ENCODE measurements at regions not wholly inside any gene's neighbourhood (a gene's known extent, or its start where the extent isn't known, plus 50 kb on each side); places are given as distances from the start of the nearest gene placed in this dataset.

- Histone ChIP-seq H2AFZ (ENCODE audit: low read length) (no peak overlapping the region), H3K4me3 (replicated peaks in 1 of 4; ENCODE audit: control extremely low read depth in 1 of 4, insufficient read depth in 1 of 4, low read depth in 3 of 4, low read length in 4 of 4) (no peak overlapping the region), H3K9ac (ENCODE audit: insufficient read depth, low read length) (no peak overlapping the region), H3K9me3 (ENCODE audit: control insufficient read depth, insufficient read depth, low read depth, low read length) (no peaks in the 10 kb centered on the region), H3K79me2 (ENCODE audit: control insufficient read depth, insufficient read depth, low read length) (no peaks in the 10 kb centered on the region), H3K4me2 (ENCODE audit: extremely low read depth, insufficient read depth, low read length) (no peak overlapping the region), H3K27me3 (ENCODE audit: control insufficient read depth, insufficient read depth, low read length) (no peaks in the 10 kb centered on the region), H3K4me1 (ENCODE audit: control insufficient read depth, extremely low read depth, insufficient read depth, low read length) (no peaks in the 10 kb centered on the region), H4K20me1 (ENCODE audit: control insufficient read depth, extremely low read depth, insufficient read depth, low read length) (no peaks in the 10 kb centered on the region), H3K27ac (ENCODE audit: insufficient read depth, low read length) (no peak overlapping the region), H3K36me3 (ENCODE audit: control insufficient read depth, insufficient read depth, low read length) (no peaks in the 10 kb centered on the region)
- TF ChIP-seq CTCF (conservative IDR thresholded peaks at IDR 0.05 in 1 of 2, IDR thresholded peaks at IDR 0.05 in 1 of 2; ENCODE audit: low read depth in 1 of 2, low read length in 2 of 2) (no peak), EZH2 (IDR thresholded peaks at IDR 0.05; ENCODE audit: low read length, missing control alignments) (no peak)
- no peak for DNase-seq (ENCODE audit: low read depth in 2 of 2)
Measured at GRCh38 chr5:3341446-3342240, 254.0 kb upstream of the IRX1 start.

- H3K4me1 ChIP-seq (ENCODE audit: control insufficient read depth, extremely low read depth, insufficient read depth, low read length): no peaks in the 10 kb centered on the region
- TF ChIP-seq EZH2 (IDR thresholded peaks at IDR 0.05; ENCODE audit: low read length, missing control alignments) (no peak), CTCF (conservative IDR thresholded peaks at IDR 0.05 in 1 of 2, IDR thresholded peaks at IDR 0.05 in 1 of 2; ENCODE audit: low read depth in 1 of 2, low read length in 2 of 2) (no peak)
Measured at GRCh38 chr5:3340471-3340870, 255.2 kb upstream of the IRX1 start.

GRCh38 chr5:3339798-3340115 is 255.9 kb upstream of the IRX1 start:
- no peaks in the 10 kb centered on the region for H4K20me1 ChIP-seq (ENCODE audit: control insufficient read depth, extremely low read depth, insufficient read depth, low read length)
- H3K36me3 ChIP-seq (ENCODE audit: control insufficient read depth, insufficient read depth, low read length): no peaks in the 10 kb centered on the region
- H3K9ac ChIP-seq (ENCODE audit: insufficient read depth, low read length): no peak overlapping the region
- H3K27me3 ChIP-seq (ENCODE audit: control insufficient read depth, insufficient read depth, low read length): no peaks in the 10 kb centered on the region
- H2AFZ ChIP-seq (ENCODE audit: low read length): no peak overlapping the region
- no peak for DNase-seq (ENCODE audit: low read depth in 2 of 2)
- TF ChIP-seq CTCF (conservative IDR thresholded peaks at IDR 0.05 in 1 of 2, IDR thresholded peaks at IDR 0.05 in 1 of 2; ENCODE audit: low read depth in 1 of 2, low read length in 2 of 2) (no peak), EZH2 (IDR thresholded peaks at IDR 0.05; ENCODE audit: low read length, missing control alignments) (no peak)
- no peak overlapping the region for H3K4me2 ChIP-seq (ENCODE audit: extremely low read depth, insufficient read depth, low read length)
- no peak overlapping the region for H3K27ac ChIP-seq (ENCODE audit: insufficient read depth, low read length)
- H3K79me2 ChIP-seq (ENCODE audit: control insufficient read depth, insufficient read depth, low read length): no peaks in the 10 kb centered on the region
- no peaks in the 10 kb centered on the region for H3K4me1 ChIP-seq (ENCODE audit: control insufficient read depth, extremely low read depth, insufficient read depth, low read length)
- no peaks in the 10 kb centered on the region for H3K9me3 ChIP-seq (ENCODE audit: control insufficient read depth, insufficient read depth, low read depth, low read length)
- H3K4me3 ChIP-seq (replicated peaks in 1 of 4; ENCODE audit: control extremely low read depth in 1 of 4, insufficient read depth in 1 of 4, low read depth in 3 of 4, low read length in 4 of 4): no peak overlapping the region

More at GRCh38 chr5:3340471-3340870, 255.2 kb upstream of the IRX1 start:
- Histone ChIP-seq H4K20me1 (ENCODE audit: control insufficient read depth, extremely low read depth, insufficient read depth, low read length) (no peaks in the 10 kb centered on the region), H3K4me2 (ENCODE audit: extremely low read depth, insufficient read depth, low read length) (no peak overlapping the region), H3K4me3 (replicated peaks in 1 of 4; ENCODE audit: control extremely low read depth in 1 of 4, insufficient read depth in 1 of 4, low read depth in 3 of 4, low read length in 4 of 4) (no peak overlapping the region), H3K9ac (ENCODE audit: insufficient read depth, low read length) (no peak overlapping the region), H3K9me3 (ENCODE audit: control insufficient read depth, insufficient read depth, low read depth, low read length) (no peaks in the 10 kb centered on the region), H3K36me3 (ENCODE audit: control insufficient read depth, insufficient read depth, low read length) (no peaks in the 10 kb centered on the region), H3K27me3 (ENCODE audit: control insufficient read depth, insufficient read depth, low read length) (no peaks in the 10 kb centered on the region), H2AFZ (ENCODE audit: low read length) (no peak overlapping the region), H3K27ac (ENCODE audit: insufficient read depth, low read length) (no peak overlapping the region), H3K79me2 (ENCODE audit: control insufficient read depth, insufficient read depth, low read length) (no peaks in the 10 kb centered on the region)
- no peak for DNase-seq (ENCODE audit: low read depth in 2 of 2)
